SIG-M5 treated with dmso at 0.1 percent for 504 hours (cell line): ENCODE measurements at regions not wholly inside any gene's neighbourhood (a gene's known extent, or its start where the extent isn't known, plus 50 kb on each side); places are given as distances from the start of the nearest gene placed in this dataset.
"Not testable (repeated sequence)": the region's sequence is repeated elsewhere in the genome, so short reads cannot be mapped to it uniquely, and the experiment has no call there.

Experiments
- DNase-seq: peaks from one replicate; lab custom pipeline; 2025; ENCODE audit not compliant: unreplicated experiment; lab: John Stamatoyannopoulos, UW

GRCh38 chr6:166703149-166703710, 76.2 kb upstream of the RPS6KA2 start:
- DNase-seq: no peak

- DNase-seq: not testable (repeated sequence)
Measured at GRCh38 chr6:166701424-166701823, 74.4 kb upstream of the RPS6KA2 start.

GRCh38 chr6:166700871-166701270, 73.8 kb upstream of the RPS6KA2 start:
- not testable (repeated sequence) for DNase-seq

GRCh38 chr6:166697113-166697512, 70.1 kb upstream of the RPS6KA2 start:
- DNase-seq: no peak

GRCh38 chr6:166693880-166694279, 66.8 kb upstream of the RPS6KA2 start:
- DNase-seq: no peak

- no peak for DNase-seq
Measured at GRCh38 chr6:166692723-166693302, 65.8 kb upstream of the RPS6KA2 start.

- DNase-seq: no peak
Measured at GRCh38 chr6:166691746-166692145, 64.7 kb upstream of the RPS6KA2 start.

- no peak for DNase-seq
Measured at GRCh38 chr6:166691199-166691598, 64.1 kb upstream of the RPS6KA2 start.

GRCh38 chr6:166689687-166690086, 62.6 kb upstream of the RPS6KA2 start:
- DNase-seq: no peak

GRCh38 chr6:166688901-166689300, 61.9 kb upstream of the RPS6KA2 start:
- DNase-seq: no peak

GRCh38 chr6:166687879-166688205, 60.8 kb upstream of the RPS6KA2 start:
- no peak for DNase-seq

- DNase-seq: no peak
Measured at GRCh38 chr6:166687070-166687878, 60.2 kb upstream of the RPS6KA2 start.

- no peak for DNase-seq
Measured at GRCh38 chr6:166686317-166686716, 59.3 kb upstream of the RPS6KA2 start.

- no peak for DNase-seq
Measured at GRCh38 chr6:166684866-166685265, 57.8 kb upstream of the RPS6KA2 start.

- DNase-seq: no peak
Measured at GRCh38 chr6:166684170-166684569, 57.1 kb upstream of the RPS6KA2 start.

- DNase-seq: no peak
Measured at GRCh38 chr6:166683477-166683876, 56.4 kb upstream of the RPS6KA2 start.

GRCh38 chr6:166679566-166679965, 52.5 kb upstream of the RPS6KA2 start:
- DNase-seq: no peak

GRCh38 chr6:166678426-166678825, 51.4 kb upstream of the RPS6KA2 start:
- DNase-seq: peak; percentile 19

- DNase-seq: no peak
Measured at GRCh38 chr6:166677941-166678340, 50.9 kb upstream of the RPS6KA2 start.
